GM12878 (cell line): ENCODE measurements at regions not wholly inside any gene's neighbourhood (a gene's known extent, or its start where the extent isn't known, plus 50 kb on each side); places are given as distances from the start of the nearest gene placed in this dataset.

Source experiments
- ATAC-seq: fragments of 200-7000 bp; cut with Tn5 transposase; 3 replicates; pipeline ENCODE4 v1.9.1; 2020; ENCODE audit warnings: mild to moderate bottlenecking, moderate library complexity
- BruUV-seq: library from RNA; stranded (reverse); fragments of 400-500 nt; replicated peaks from 2 replicates; lab custom pipeline; 2021; lab: Mats Ljungman, UMichigan
- CTCF ChIA-PET: fragments of 300-600 bp; sonication (Branson Sonifier 250); formaldehyde crosslinking; extraction: SDS; loops from one replicate; lab custom pipeline; 2021; ENCODE audit warnings: inconsistent platforms; lab: Yijun Ruan, JAX
- POLR2A ChIA-PET: fragments of 350-600 bp; formaldehyde crosslinking; extraction: SDS; loops from one replicate; lab custom pipeline; 2021; ENCODE audit warnings: inconsistent platforms; lab: Charles Lee
- RAD21 ChIA-PET: fragments of 300-600 bp; sonication (Branson Sonifier 250); formaldehyde crosslinking; loops from one replicate; lab custom pipeline; 2023; ENCODE audit warnings: antibody characterized with exemption; ENCODE audit not compliant: unreplicated experiment; lab: Charles Lee
- SMC1A ChIA-PET: fragments of 300-600 bp; sonication (Branson Sonifier 250); formaldehyde crosslinking; loops from one replicate; lab custom pipeline; 2023; ENCODE audit not compliant: unreplicated experiment, uncharacterized antibody; lab: Charles Lee
- DNase-seq: peaks from one replicate; pipeline ENCODE4 v3.0.0-alpha.2; 2011; ENCODE audit warnings: low read depth, low spot score
- FAIRE-seq: peaks from 3 replicates; lab custom pipeline; 2011; peaks lifted over from hg19 to GRCh38; lab: Jason Lieb, UNC
- H2AFZ ChIP-seq: 2 replicates; pipeline ENCODE4 v1.6.0; 2011; ENCODE audit warnings: low read depth, low read length, control low read depth; ENCODE audit not compliant: control insufficient read depth
- H3K27ac ChIP-seq: 2 replicates; pipeline ENCODE4 v1.5.1; 2011; ENCODE audit warnings: control low read depth; ENCODE audit not compliant: control insufficient read depth, insufficient read depth
- H3K27me3 ChIP-seq, 2 experiments: replicated peaks in 1 of 2; 2 replicates each; pipeline versions ENCODE4 v1.6.0 to v1.6.1; 2011; ENCODE audit warnings: low read length in 1 of 2; ENCODE audit not compliant: control insufficient read depth in 2 of 2, insufficient read depth in 2 of 2
- H3K36me3 ChIP-seq, 2 experiments: 2 replicates each; pipeline ENCODE4 v1.5.1; 2011; ENCODE audit warnings: low read length in 1 of 2; ENCODE audit not compliant: control insufficient read depth in 2 of 2, insufficient read depth in 2 of 2
- H3K4me1 ChIP-seq: 2 replicates; pipeline ENCODE4 v1.6.1; 2011; ENCODE audit warnings: mild to moderate bottlenecking, low read length, moderate library complexity, mixed read lengths; ENCODE audit not compliant: control insufficient read depth, insufficient read depth
- H3K4me2 ChIP-seq: 2 replicates; pipeline ENCODE4 v1.6.0; 2011; ENCODE audit warnings: control low read depth; ENCODE audit not compliant: control insufficient read depth, insufficient read depth
- H3K4me3 ChIP-seq: fragments of 200-600 bp; sonication (generic); 2 replicates; pipeline ENCODE4 v1.5.1; 2016
- H3K79me2 ChIP-seq: 2 replicates; pipeline ENCODE4 v1.6.0; 2011; ENCODE audit warnings: low read length; ENCODE audit not compliant: control insufficient read depth, insufficient read depth
- H3K9ac ChIP-seq: 2 replicates; pipeline ENCODE4 v1.8.0; 2011; ENCODE audit warnings: low read length, control low read depth, mixed read lengths; ENCODE audit not compliant: control insufficient read depth, insufficient read depth
- H3K9me3 ChIP-seq: replicated peaks from 3 replicates; pipeline ENCODE4 v1.5.1; 2011; ENCODE audit warnings: mild to moderate bottlenecking, low read length; ENCODE audit not compliant: control insufficient read depth, insufficient read depth
- H4K20me1 ChIP-seq: 2 replicates; pipeline ENCODE4 v1.6.0; 2011; ENCODE audit not compliant: control insufficient read depth, insufficient read depth
- BCL11A ChIP-seq: IDR thresholded peaks from 2 replicates; pipeline ENCODE4 v1.6.1; 2011; ENCODE audit warnings: low read depth, low read length
- CREM ChIP-seq: IDR thresholded peaks from 2 replicates; pipeline ENCODE4 v1.6.1; 2014; ENCODE audit warnings: antibody characterized with exemption, low read depth
- EGR1 ChIP-seq, 2 experiments: IDR thresholded peaks; 1 replicate in 1 of 2; 2 replicates in 1 of 2; pipeline ENCODE4 v1.6.1; 2011 to 2012; ENCODE audit warnings: low read depth in 2 of 2, low read length in 2 of 2, borderline replicate concordance in 1 of 2, mild to moderate bottlenecking in 1 of 2, moderate library complexity in 1 of 2
- MEF2B ChIP-seq: fragments of 450-650 bp; IDR thresholded peaks from 2 replicates; pipeline ENCODE4 v1.6.1; 2018; ENCODE audit warnings: mild to moderate bottlenecking, moderate library complexity; ENCODE audit not compliant: partially characterized antibody, poor library complexity, severe bottlenecking
- NFIC ChIP-seq: IDR thresholded peaks from 2 replicates; pipeline ENCODE4 v1.6.1; 2012; ENCODE audit warnings: low read depth, mild to moderate bottlenecking, inconsistent platforms, low read length, moderate library complexity
- POLR2A ChIP-seq: IDR thresholded peaks from 2 replicates; pipeline ENCODE4 v1.6.1; 2011; ENCODE audit warnings: low read depth, mild to moderate bottlenecking, low read length
- RUNX3 ChIP-seq: IDR thresholded peaks from 2 replicates; pipeline ENCODE4 v1.6.1; 2012; ENCODE audit warnings: low read length, inconsistent platforms
- SMARCA5 ChIP-seq: fragments of 450-650 bp; IDR thresholded peaks from 2 replicates; pipeline ENCODE4 v1.6.1; 2017; ENCODE audit warnings: mild to moderate bottlenecking
- SPI1 ChIP-seq: IDR thresholded peaks from 2 replicates; pipeline ENCODE4 v1.6.1; 2011; ENCODE audit warnings: low read depth, mild to moderate bottlenecking, low read length, moderate library complexity, borderline replicate concordance; ENCODE audit not compliant: insufficient read depth
- SUZ12 ChIP-seq: fragments of 200-600 bp; sonication (generic); IDR thresholded peaks from one replicate; pipeline ENCODE4 v1.6.1; 2018; ENCODE audit warnings: antibody characterized with exemption, mild to moderate bottlenecking; ENCODE audit not compliant: unreplicated experiment
- TCF3 ChIP-seq: IDR thresholded peaks from 2 replicates; pipeline ENCODE4 v1.6.1; 2012; ENCODE audit warnings: low read depth, mild to moderate bottlenecking, low read length, borderline replicate concordance; ENCODE audit not compliant: insufficient read depth
- in situ Hi-C: fragments of 300-500 bp; cut with MboI; formaldehyde crosslinking; loops from 9 replicates; pipeline ENCODE4 v1.14.3; 2018; ENCODE audit warnings: mixed read lengths
- intact Hi-C: fragments of 100-400 bp; cut with micrococcal nuclease; formaldehyde crosslinking; loops from one replicate; pipeline ENCODE4 v1.14.2; 2022; ENCODE audit not compliant: unreplicated experiment
- TF ChIP-seq, protein P1 (sequence below): fragments of 450-650 bp; IDR thresholded peaks from 2 replicates; pipeline ENCODE4 v1.6.1; 2017; ENCODE audit warnings: low read depth, mild to moderate bottlenecking, moderate library complexity
- TF ChIP-seq, protein P2 (sequence below), 3 experiments: IDR thresholded peaks in 2 of 3; conservative IDR thresholded peaks in 1 of 3; 2 replicates each; pipeline ENCODE4 v1.5.1; 2011; ENCODE audit warnings: low read depth in 3 of 3, low read length in 3 of 3, mild to moderate bottlenecking in 3 of 3, control low read depth in 2 of 3, moderate library complexity in 2 of 3, inconsistent platforms in 1 of 3, mixed read lengths in 1 of 3; ENCODE audit not compliant: control insufficient read depth in 2 of 3, insufficient read depth in 1 of 3; ENCODE audit errors: extremely low read depth in 1 of 3
- TF ChIP-seq, protein P3 (sequence below): fragments of 450-650 bp; formaldehyde crosslinking; IDR thresholded peaks from 2 replicates; pipeline ENCODE4 v1.4.0; 2020; ENCODE audit warnings: mild to moderate bottlenecking, moderate library complexity
- TF ChIP-seq, protein P4 (sequence below): fragments of 450-650 bp; IDR thresholded peaks from 2 replicates; pipeline ENCODE4 v1.6.1; 2017; ENCODE audit warnings: mild to moderate bottlenecking

DNA sequence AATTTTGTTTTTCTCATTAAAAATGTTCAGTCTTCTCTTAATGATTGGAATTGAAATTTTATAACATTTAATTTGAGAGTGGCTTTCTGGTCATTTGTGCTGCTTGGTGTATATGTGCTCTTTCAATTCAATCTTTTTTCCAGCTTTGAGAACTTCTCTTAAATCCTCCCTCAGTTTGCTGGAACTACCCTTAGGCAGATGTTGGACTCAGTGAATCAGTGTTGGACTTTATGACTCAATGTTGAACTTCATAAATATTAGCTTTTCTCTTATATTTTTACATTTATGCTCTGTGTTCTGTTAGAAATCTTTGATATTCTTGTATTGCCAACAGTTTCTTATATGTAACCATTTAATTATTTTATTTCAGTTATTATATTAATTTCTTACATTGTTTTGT lies 935.5 kb upstream of the FBXO33 start:
- TF ChIP-seq BCL11A = no peak
- TF ChIP-seq, protein P1, sequence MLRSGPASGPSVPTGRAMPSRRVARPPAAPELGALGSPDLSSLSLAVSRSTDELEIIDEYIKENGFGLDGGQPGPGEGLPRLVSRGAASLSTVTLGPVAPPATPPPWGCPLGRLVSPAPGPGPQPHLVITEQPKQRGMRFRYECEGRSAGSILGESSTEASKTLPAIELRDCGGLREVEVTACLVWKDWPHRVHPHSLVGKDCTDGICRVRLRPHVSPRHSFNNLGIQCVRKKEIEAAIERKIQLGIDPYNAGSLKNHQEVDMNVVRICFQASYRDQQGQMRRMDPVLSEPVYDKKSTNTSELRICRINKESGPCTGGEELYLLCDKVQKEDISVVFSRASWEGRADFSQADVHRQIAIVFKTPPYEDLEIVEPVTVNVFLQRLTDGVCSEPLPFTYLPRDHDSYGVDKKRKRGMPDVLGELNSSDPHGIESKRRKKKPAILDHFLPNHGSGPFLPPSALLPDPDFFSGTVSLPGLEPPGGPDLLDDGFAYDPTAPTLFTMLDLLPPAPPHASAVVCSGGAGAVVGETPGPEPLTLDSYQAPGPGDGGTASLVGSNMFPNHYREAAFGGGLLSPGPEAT = no peak
- TF ChIP-seq, protein P2, sequence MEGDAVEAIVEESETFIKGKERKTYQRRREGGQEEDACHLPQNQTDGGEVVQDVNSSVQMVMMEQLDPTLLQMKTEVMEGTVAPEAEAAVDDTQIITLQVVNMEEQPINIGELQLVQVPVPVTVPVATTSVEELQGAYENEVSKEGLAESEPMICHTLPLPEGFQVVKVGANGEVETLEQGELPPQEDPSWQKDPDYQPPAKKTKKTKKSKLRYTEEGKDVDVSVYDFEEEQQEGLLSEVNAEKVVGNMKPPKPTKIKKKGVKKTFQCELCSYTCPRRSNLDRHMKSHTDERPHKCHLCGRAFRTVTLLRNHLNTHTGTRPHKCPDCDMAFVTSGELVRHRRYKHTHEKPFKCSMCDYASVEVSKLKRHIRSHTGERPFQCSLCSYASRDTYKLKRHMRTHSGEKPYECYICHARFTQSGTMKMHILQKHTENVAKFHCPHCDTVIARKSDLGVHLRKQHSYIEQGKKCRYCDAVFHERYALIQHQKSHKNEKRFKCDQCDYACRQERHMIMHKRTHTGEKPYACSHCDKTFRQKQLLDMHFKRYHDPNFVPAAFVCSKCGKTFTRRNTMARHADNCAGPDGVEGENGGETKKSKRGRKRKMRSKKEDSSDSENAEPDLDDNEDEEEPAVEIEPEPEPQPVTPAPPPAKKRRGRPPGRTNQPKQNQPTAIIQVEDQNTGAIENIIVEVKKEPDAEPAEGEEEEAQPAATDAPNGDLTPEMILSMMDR (IDR thresholded peaks at IDR 0.05 in 2 of 3, conservative IDR thresholded peaks at IDR 0.05 in 1 of 3; ENCODE audit: control insufficient read depth in 2 of 3, extremely low read depth in 1 of 3, insufficient read depth in 1 of 3, low read depth in 3 of 3, low read length in 3 of 3) = no peak
- no peak for TF ChIP-seq SMARCA5
- TF ChIP-seq, protein P3, sequence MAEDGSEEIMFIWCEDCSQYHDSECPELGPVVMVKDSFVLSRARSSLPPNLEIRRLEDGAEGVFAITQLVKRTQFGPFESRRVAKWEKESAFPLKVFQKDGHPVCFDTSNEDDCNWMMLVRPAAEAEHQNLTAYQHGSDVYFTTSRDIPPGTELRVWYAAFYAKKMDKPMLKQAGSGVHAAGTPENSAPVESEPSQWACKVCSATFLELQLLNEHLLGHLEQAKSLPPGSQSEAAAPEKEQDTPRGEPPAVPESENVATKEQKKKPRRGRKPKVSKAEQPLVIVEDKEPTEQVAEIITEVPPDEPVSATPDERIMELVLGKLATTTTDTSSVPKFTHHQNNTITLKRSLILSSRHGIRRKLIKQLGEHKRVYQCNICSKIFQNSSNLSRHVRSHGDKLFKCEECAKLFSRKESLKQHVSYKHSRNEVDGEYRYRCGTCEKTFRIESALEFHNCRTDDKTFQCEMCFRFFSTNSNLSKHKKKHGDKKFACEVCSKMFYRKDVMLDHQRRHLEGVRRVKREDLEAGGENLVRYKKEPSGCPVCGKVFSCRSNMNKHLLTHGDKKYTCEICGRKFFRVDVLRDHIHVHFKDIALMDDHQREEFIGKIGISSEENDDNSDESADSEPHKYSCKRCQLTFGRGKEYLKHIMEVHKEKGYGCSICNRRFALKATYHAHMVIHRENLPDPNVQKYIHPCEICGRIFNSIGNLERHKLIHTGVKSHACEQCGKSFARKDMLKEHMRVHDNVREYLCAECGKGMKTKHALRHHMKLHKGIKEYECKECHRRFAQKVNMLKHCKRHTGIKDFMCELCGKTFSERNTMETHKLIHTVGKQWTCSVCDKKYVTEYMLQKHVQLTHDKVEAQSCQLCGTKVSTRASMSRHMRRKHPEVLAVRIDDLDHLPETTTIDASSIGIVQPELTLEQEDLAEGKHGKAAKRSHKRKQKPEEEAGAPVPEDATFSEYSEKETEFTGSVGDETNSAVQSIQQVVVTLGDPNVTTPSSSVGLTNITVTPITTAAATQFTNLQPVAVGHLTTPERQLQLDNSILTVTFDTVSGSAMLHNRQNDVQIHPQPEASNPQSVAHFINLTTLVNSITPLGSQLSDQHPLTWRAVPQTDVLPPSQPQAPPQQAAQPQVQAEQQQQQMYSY (CRISPR knock-in tag) = no peak
- TF ChIP-seq SPI1 = no peak
- TF ChIP-seq, protein P4, sequence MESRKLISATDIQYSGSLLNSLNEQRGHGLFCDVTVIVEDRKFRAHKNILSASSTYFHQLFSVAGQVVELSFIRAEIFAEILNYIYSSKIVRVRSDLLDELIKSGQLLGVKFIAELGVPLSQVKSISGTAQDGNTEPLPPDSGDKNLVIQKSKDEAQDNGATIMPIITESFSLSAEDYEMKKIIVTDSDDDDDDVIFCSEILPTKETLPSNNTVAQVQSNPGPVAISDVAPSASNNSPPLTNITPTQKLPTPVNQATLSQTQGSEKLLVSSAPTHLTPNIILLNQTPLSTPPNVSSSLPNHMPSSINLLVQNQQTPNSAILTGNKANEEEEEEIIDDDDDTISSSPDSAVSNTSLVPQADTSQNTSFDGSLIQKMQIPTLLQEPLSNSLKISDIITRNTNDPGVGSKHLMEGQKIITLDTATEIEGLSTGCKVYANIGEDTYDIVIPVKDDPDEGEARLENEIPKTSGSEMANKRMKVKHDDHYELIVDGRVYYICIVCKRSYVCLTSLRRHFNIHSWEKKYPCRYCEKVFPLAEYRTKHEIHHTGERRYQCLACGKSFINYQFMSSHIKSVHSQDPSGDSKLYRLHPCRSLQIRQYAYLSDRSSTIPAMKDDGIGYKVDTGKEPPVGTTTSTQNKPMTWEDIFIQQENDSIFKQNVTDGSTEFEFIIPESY = no peak
- no peak for TF ChIP-seq MEF2B
- TF ChIP-seq RUNX3 = no peak
- no peak for TF ChIP-seq SUZ12
- TF ChIP-seq CREM = no peak
- TF ChIP-seq POLR2A = no peak
- no peak for TF ChIP-seq EGR1 (IDR thresholded peaks at IDR 0.05; ENCODE audit: borderline replicate concordance in 1 of 2, low read depth in 2 of 2, low read length in 2 of 2)
- no peak for TF ChIP-seq TCF3
- TF ChIP-seq NFIC = no peak
- TF ChIP-seq, all 136 proteins: peak for 0
- intact Hi-C loops = no loop called here

More for the DNA sequence above, 935.5 kb upstream of the FBXO33 start:
- in situ Hi-C loops = no loop called here
- Histone ChIP-seq H3K4me1 (no peaks in the 10 kb centered on the region), H3K9ac (no peak overlapping the region), H3K4me3 (no peak overlapping the region), H3K4me2 (no peak overlapping the region), H3K27ac (no peak overlapping the region), H3K79me2 (no peaks in the 10 kb centered on the region), H3K27me3 (no peaks in the 10 kb centered on the region), H4K20me1 (no peaks in the 10 kb centered on the region), H3K9me3 (no peaks in the 10 kb centered on the region), H3K36me3 (no peaks in the 10 kb centered on the region), H2AFZ (no peak overlapping the region)
- DNase-seq (no peak), FAIRE-seq (no peak), ATAC-seq (no peak)
- ChIA-PET POLR2A (no interaction called here), RAD21 (no interaction called here), CTCF (no interaction called here), SMC1A (no interaction called here)
- BruUV-seq = no TSS peak
